ENCODE measurements at regions not wholly inside any gene's neighbourhood (a gene's known extent, or its start where the extent isn't known, plus 50 kb on each side); places are given as distances from the start of the nearest gene placed in this dataset.

DNA sequence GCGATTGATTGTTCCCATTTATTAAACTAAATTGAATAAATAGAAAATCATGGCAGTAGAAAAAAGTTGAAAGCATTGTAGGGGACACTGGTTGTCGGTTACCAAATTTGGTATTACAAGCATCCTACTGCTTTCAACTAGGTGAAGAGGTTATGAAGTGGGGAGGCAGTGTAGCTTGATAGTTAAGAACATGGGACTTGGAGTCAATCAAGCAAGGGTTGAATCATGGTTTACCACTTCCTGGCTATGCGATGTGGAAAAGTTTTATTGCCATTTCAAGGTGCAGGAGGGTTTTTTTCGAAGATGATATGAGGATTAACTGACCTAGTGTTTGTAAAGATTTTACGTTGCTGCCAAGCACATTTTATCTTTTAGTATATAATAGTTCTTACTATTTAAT, 318.2 kb upstream of the KCNH8 start:
- dilution Hi-C loops (cut with HindIII; ENCODE audit: low sequenced_read_pairs, unreplicated experiment) = no loop called here
- no peak overlapping the region for H3K27ac ChIP-seq (ENCODE audit: insufficient read depth, low read length)
- H3K23ac ChIP-seq (ENCODE audit: low read depth, low read length) = no peak overlapping the region
- POLR2A ChIA-PET (ENCODE audit: unreplicated experiment) = no interaction called here
- WGBS, 2 experiments (ENCODE audit: extremely low coverage in 2 of 2, insufficient read length in 1 of 2) = no CpG with 5 or more reads among the region's 5 CpGs
- H3K4me1 ChIP-seq (ENCODE audit: control insufficient read depth, insufficient read depth, low read length) = no peaks in the 10 kb centered on the region
- DNase-seq (no peak), ATAC-seq (ENCODE audit: low read depth) (no peak)
- no peak overlapping the region for H2AK9ac ChIP-seq (replicated peaks; ENCODE audit: low read depth, low read length, poor library complexity)
- H2BK15ac ChIP-seq (ENCODE audit: low read depth, low read length) = no peak overlapping the region
- H3K27me3 ChIP-seq (ENCODE audit: control insufficient read depth, insufficient read depth, low read length) = no peaks in the 10 kb centered on the region
- H2AFZ ChIP-seq (replicated peaks; ENCODE audit: low read length, poor library complexity) = no peak overlapping the region
- CTCF ChIA-PET = no interaction called here
- in situ Hi-C loops (cut with MboI; ENCODE audit: low sequenced_read_pairs) = no loop called here
- no peak overlapping the region for H3K4me3 ChIP-seq (ENCODE audit: insufficient read depth, low read depth, low read length)
- H4K20me1 ChIP-seq (ENCODE audit: insufficient read depth, low read length) = no peaks in the 10 kb centered on the region
- no peak overlapping the region for H3K4me2 ChIP-seq (ENCODE audit: low read depth, low read length)
- H3K14ac ChIP-seq (replicated peaks; ENCODE audit: low read depth, low read length) = no peak overlapping the region
- no peak overlapping the region for H2BK5ac ChIP-seq (ENCODE audit: low read depth, low read length, poor library complexity, severe bottlenecking)
- H3K4ac ChIP-seq (ENCODE audit: low read depth, low read length) = no peak overlapping the region
- H3K36me3 ChIP-seq (ENCODE audit: control insufficient read depth, insufficient read depth, low read length) = no peaks in the 10 kb centered on the region
- no peaks in the 10 kb centered on the region for H3K79me1 ChIP-seq (ENCODE audit: low read depth in 1 of 2, low read length in 2 of 2)
- no peak overlapping the region for H4K91ac ChIP-seq (ENCODE audit: insufficient read depth, low read depth, low read length)
- H3K18ac ChIP-seq (ENCODE audit: low read depth, low read length) = no peak overlapping the region
- no peak overlapping the region for H2BK120ac ChIP-seq (ENCODE audit: low read depth, low read length)
- TF ChIP-seq, protein P1, sequence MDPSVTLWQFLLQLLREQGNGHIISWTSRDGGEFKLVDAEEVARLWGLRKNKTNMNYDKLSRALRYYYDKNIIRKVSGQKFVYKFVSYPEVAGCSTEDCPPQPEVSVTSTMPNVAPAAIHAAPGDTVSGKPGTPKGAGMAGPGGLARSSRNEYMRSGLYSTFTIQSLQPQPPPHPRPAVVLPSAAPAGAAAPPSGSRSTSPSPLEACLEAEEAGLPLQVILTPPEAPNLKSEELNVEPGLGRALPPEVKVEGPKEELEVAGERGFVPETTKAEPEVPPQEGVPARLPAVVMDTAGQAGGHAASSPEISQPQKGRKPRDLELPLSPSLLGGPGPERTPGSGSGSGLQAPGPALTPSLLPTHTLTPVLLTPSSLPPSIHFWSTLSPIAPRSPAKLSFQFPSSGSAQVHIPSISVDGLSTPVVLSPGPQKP (IDR thresholded peaks at IDR 0.05; ENCODE audit: borderline replicate concordance, low read depth, low read length) = no peak
- no peak for TF ChIP-seq SMC3 (IDR thresholded peaks at IDR 0.05; ENCODE audit: low read depth, low read length)
- TF ChIP-seq BHLHE40 (IDR thresholded peaks at IDR 0.05; ENCODE audit: low read depth, low read length) = no peak
- no peak for TF ChIP-seq USF2 (IDR thresholded peaks at IDR 0.05; ENCODE audit: low read depth, low read length)
- TF ChIP-seq MXI1 (IDR thresholded peaks at IDR 0.05; ENCODE audit: borderline replicate concordance, low read depth, low read length) = no peak
- TF ChIP-seq CEBPB (IDR thresholded peaks at IDR 0.05; ENCODE audit: low read depth, low read length) = no peak
- H3K9ac ChIP-seq (ENCODE audit: low read depth, low read length) = no peak overlapping the region
- H4K8ac ChIP-seq (ENCODE audit: low read depth in 2 of 2, low read length in 2 of 2) = no peak overlapping the region
- intact Hi-C loops (cut with micrococcal nuclease) = no loop called here
- H3K9me1 ChIP-seq (ENCODE audit: insufficient read depth, low read length) = no peaks in the 10 kb centered on the region
- no peak overlapping the region for H2BK20ac ChIP-seq (ENCODE audit: low read depth, low read length)
- BruUV-seq (replicated peaks) = no TSS peak
- no peak overlapping the region for H4K5ac ChIP-seq (ENCODE audit: low read depth, low read length)
- H3K9me3 ChIP-seq (ENCODE audit: control insufficient read depth, insufficient read depth, low read length) = peaks cover 1% of the 10 kb centered on the region; the same call in 1 of the 2 replicates
- no peak overlapping the region for H2AK5ac ChIP-seq (ENCODE audit: low read depth, low read length)
- no peak overlapping the region for H3K56ac ChIP-seq (ENCODE audit: extremely low read depth, insufficient read depth, low read length)
